SU-DHL-6 (cell line): ENCODE measurements at regions not wholly inside any gene's neighbourhood (a gene's known extent, or its start where the extent isn't known, plus 50 kb on each side); places are given as distances from the start of the nearest gene placed in this dataset.

Experiments
- H2AFZ ChIP-seq: fragments of 200-600 bp; sonication (generic); 2 replicates; pipeline ENCODE4 v1.6.1; 2014; ENCODE audit warnings: low read depth, mild to moderate bottlenecking, moderate library complexity, mixed read lengths, antibody characterized with exemption, low read length; ENCODE audit not compliant: severe bottlenecking
- H3F3A ChIP-seq: fragments of 200-600 bp; shearing (Covaris generic); 2 replicates; pipeline ENCODE4 v1.6.0; 2016; ENCODE audit warnings: antibody characterized with exemption, mild to moderate bottlenecking; ENCODE audit not compliant: insufficient read depth
- H3K27ac ChIP-seq: fragments of 200-600 bp; sonication (generic); 2 replicates; pipeline ENCODE4 v1.5.1; 2016; ENCODE audit warnings: low read depth, mild to moderate bottlenecking, low read length, moderate library complexity, mixed read lengths
- H3K27me3 ChIP-seq: fragments of 200-600 bp; sonication (generic), shearing (Covaris generic); 2 replicates; pipeline ENCODE4 v1.6.0; 2014; ENCODE audit warnings: mild to moderate bottlenecking, low read length
- H3K36me3 ChIP-seq: fragments of 200-600 bp; sonication (generic); 2 replicates; pipeline ENCODE4 v1.6.1; 2014; ENCODE audit warnings: mild to moderate bottlenecking, low read length, mixed read lengths
- H3K4me2 ChIP-seq: fragments of 300-600, 200-600 bp; shearing (Covaris generic), sonication (generic); 2 replicates; pipeline ENCODE4 v1.6.0; 2014; ENCODE audit warnings: low read length, low read depth, mild to moderate bottlenecking; ENCODE audit not compliant: poor library complexity, severe bottlenecking
- H3K4me3 ChIP-seq: fragments of 200-600 bp; sonication (generic); 2 replicates; pipeline ENCODE4 v1.5.1; 2014; ENCODE audit warnings: antibody characterized with exemption, low read length, mild to moderate bottlenecking, mixed read lengths; ENCODE audit not compliant: insufficient read depth, poor library complexity, severe bottlenecking
- H3K79me2 ChIP-seq: fragments of 200-600 bp; sonication (generic); 2 replicates; pipeline ENCODE4 v1.6.1; 2014; ENCODE audit warnings: mild to moderate bottlenecking, low read length, moderate library complexity; ENCODE audit not compliant: insufficient read depth
- H3K9ac ChIP-seq: fragments of 200-600 bp; sonication (generic); 2 replicates; pipeline ENCODE4 v1.7.0; 2014; ENCODE audit warnings: mild to moderate bottlenecking, low read length
- H3K9me2 ChIP-seq: fragments of 200-600 bp; sonication (generic); replicated peaks from 2 replicates; pipeline ENCODE4 v1.6.1; 2014; ENCODE audit warnings: low read length; ENCODE audit not compliant: insufficient read depth
- H3K9me3 ChIP-seq: fragments of 200-600 bp; sonication (generic); 2 replicates; pipeline ENCODE4 v1.6.1; 2014; ENCODE audit warnings: low read length, mixed read lengths; ENCODE audit not compliant: insufficient read depth
- H4K20me1 ChIP-seq: fragments of 200-600 bp; sonication (generic); 2 replicates; pipeline ENCODE4 v1.6.1; 2014; ENCODE audit warnings: low read depth, mild to moderate bottlenecking, antibody characterized with exemption, low read length, moderate library complexity, mixed read lengths
- CTCF ChIP-seq: fragments of 200-600 bp; sonication (generic); IDR thresholded peaks from one replicate; pipeline ENCODE4 v1.5.1; 2017; ENCODE audit warnings: antibody characterized with exemption, mild to moderate bottlenecking, low read length, moderate library complexity; ENCODE audit not compliant: insufficient read depth, poor library complexity, severe bottlenecking
- EZH2phosphoT487 ChIP-seq: fragments of 200-600 bp; sonication (generic), shearing (Covaris generic); conservative IDR thresholded peaks from 2 replicates; pipeline ENCODE4 v1.6.1; 2018; ENCODE audit warnings: mild to moderate bottlenecking, antibody characterized with exemption, low read length, moderate library complexity, mixed read lengths

- Histone ChIP-seq H3K9ac (no peak overlapping the region), H2AFZ (no peak overlapping the region), H3K4me3 (no peak overlapping the region), H3K79me2 (no peaks in the 10 kb centered on the region), H3K36me3 (no peaks in the 10 kb centered on the region), H3K27me3 (no peaks in the 10 kb centered on the region), H3K9me2 (no peaks in the 10 kb centered on the region), H4K20me1 (no peaks in the 10 kb centered on the region), H3K9me3 (no peaks in the 10 kb centered on the region), H3K27ac (no peak overlapping the region), H3F3A (no peaks in the 10 kb centered on the region), H3K4me2 (no peak overlapping the region)
- TF ChIP-seq CTCF (no peak), EZH2phosphoT487 (no peak)
Measured at GRCh38 chr13:84127597-84128128, 245.4 kb upstream of the SLITRK1 start.

DNA sequence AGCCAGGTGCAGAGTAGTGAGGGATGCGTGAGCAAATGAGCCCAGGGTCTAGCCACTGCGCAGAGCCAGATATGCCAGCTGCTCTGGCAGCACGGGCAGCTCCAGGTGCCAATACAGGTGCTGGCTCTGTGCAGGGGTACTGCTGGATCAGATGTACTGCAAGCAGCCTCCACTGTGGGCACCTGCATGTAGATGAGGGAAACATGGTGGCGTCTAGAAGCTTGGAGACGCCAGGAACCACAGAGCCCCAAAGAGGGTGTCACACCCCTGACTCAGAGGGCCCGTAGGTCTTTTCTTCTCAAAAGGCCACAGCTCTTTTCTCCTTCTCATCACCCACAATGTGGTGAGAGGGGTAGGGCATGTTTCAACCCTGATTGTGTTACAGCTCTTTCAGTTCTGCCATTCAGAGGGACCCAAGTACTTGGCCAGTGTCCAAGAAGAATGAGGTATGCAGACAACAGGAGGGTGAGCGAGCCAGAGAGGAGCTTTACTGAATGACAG, 244.4 kb upstream of the SLITRK1 start:
- Histone ChIP-seq H3K27ac (no peak overlapping the region), H3K4me3 (no peak overlapping the region), H3K9ac (no peak overlapping the region), H3K9me3 (no peaks in the 10 kb centered on the region), H3F3A (no peaks in the 10 kb centered on the region), H3K36me3 (no peaks in the 10 kb centered on the region), H3K27me3 (no peaks in the 10 kb centered on the region), H4K20me1 (no peaks in the 10 kb centered on the region), H3K9me2 (no peaks in the 10 kb centered on the region), H3K4me2 (no peak overlapping the region), H2AFZ (no peak overlapping the region), H3K79me2 (no peaks in the 10 kb centered on the region)
- TF ChIP-seq CTCF, result no peak
- no peak for TF ChIP-seq EZH2phosphoT487

GRCh38 chr13:84121456-84121855, 239.2 kb upstream of the SLITRK1 start:
- H2AFZ ChIP-seq, result no peak overlapping the region

More at GRCh38 chr13:84121456-84121855, 239.2 kb upstream of the SLITRK1 start:
- Histone ChIP-seq H3K9ac (no peak overlapping the region), H3K27ac (no peak overlapping the region), H4K20me1 (no peaks in the 10 kb centered on the region), H3K9me3 (no peaks in the 10 kb centered on the region), H3K36me3 (no peaks in the 10 kb centered on the region; the same call in 1 of the 2 replicates), H3F3A (no peaks in the 10 kb centered on the region), H3K9me2 (no peaks in the 10 kb centered on the region), H3K27me3 (no peaks in the 10 kb centered on the region), H3K4me3 (no peak overlapping the region), H3K79me2 (no peaks in the 10 kb centered on the region), H3K4me2 (no peak overlapping the region)
- TF ChIP-seq EZH2phosphoT487 (no peak), CTCF (no peak)
